NCI-H2081 treated with DMSO at 0.1 percent for 48 hours (cell line): ENCODE measurements at regions not wholly inside any gene's neighbourhood (a gene's known extent, or its start where the extent isn't known, plus 50 kb on each side); places are given as distances from the start of the nearest gene placed in this dataset.

Experiments used
- DNase-seq: peaks from one replicate; lab custom pipeline; 2025; lab: John Stamatoyannopoulos, UW

- DNase-seq: no peak
Measured at GRCh38 chr10:76615049-76615448, 1022.6 kb downstream of the KCNMA1 start.
